LNCaP clone FGC (cell line): ENCODE measurements at regions not wholly inside any gene's neighbourhood (a gene's known extent, or its start where the extent isn't known, plus 50 kb on each side); places are given as distances from the start of the nearest gene placed in this dataset.

Experiments
- DNase-seq: peaks from one replicate; pipeline ENCODE4 v3.0.0-alpha.2; 2011; ENCODE audit warnings: low read depth
- H3K4me3 ChIP-seq: 2 replicates; pipeline ENCODE4 v1.5.1; 2011; ENCODE audit warnings: mild to moderate bottlenecking, low read depth, low read length, control low read depth
- TF ChIP-seq, protein P1 (sequence below): IDR thresholded peaks from 2 replicates; pipeline ENCODE4 v1.5.1; 2012; ENCODE audit warnings: mild to moderate bottlenecking; ENCODE audit not compliant: control insufficient read depth, insufficient read depth; ENCODE audit errors: extremely low read depth

DNA sequence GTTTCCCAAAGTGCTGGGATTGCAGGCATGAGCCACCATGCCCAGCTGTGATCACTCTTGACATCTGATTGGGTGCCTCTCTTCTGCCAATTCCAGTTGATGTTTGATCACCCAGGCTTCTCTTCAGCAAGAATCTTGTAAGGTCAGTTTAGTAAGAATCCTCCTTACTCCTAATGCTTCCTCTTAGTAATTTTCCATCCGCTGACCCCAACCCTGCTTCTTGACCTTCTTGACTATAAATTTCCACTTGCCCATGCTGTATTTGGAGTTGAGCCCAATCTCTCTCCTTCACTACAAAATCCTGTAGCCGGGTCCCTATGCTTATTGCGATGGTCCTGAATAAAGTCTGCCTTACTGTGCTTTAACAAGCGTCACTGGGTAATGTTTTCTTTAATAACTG is 75.4 kb downstream of the DDIT4L start:
- DNase-seq, result no peak
- TF ChIP-seq, protein P1, sequence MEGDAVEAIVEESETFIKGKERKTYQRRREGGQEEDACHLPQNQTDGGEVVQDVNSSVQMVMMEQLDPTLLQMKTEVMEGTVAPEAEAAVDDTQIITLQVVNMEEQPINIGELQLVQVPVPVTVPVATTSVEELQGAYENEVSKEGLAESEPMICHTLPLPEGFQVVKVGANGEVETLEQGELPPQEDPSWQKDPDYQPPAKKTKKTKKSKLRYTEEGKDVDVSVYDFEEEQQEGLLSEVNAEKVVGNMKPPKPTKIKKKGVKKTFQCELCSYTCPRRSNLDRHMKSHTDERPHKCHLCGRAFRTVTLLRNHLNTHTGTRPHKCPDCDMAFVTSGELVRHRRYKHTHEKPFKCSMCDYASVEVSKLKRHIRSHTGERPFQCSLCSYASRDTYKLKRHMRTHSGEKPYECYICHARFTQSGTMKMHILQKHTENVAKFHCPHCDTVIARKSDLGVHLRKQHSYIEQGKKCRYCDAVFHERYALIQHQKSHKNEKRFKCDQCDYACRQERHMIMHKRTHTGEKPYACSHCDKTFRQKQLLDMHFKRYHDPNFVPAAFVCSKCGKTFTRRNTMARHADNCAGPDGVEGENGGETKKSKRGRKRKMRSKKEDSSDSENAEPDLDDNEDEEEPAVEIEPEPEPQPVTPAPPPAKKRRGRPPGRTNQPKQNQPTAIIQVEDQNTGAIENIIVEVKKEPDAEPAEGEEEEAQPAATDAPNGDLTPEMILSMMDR, result no peak
- no peak overlapping the region for H3K4me3 ChIP-seq

- TF ChIP-seq, protein P1, result no peak
- no peak for DNase-seq
- H3K4me3 ChIP-seq, result no peak overlapping the region
Observed at GRCh38 chr4:100113732-100114131, 76.5 kb downstream of the DDIT4L start.

DNA sequence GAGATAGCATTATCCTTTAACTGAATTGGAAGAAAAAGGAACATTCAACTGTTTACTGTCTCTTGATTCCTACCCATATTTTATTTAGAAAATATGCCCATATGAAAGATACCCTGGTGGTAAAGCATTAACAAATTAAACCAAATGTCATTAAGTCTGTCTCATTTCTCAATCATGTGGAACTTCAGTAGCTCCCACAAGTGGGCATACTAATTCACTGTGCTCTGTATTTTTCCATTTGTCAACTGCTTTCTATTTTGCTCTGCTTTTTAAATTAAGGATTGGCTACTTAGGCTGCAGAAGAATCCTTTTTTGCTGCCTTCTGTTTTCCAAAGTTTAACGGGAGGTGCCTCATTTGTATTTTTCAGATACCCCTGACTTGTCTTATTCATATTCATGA is 77.2 kb downstream of the DDIT4L start:
- TF ChIP-seq, protein P1, result no peak
- no peak for DNase-seq
- H3K4me3 ChIP-seq, result no peak overlapping the region

DNA sequence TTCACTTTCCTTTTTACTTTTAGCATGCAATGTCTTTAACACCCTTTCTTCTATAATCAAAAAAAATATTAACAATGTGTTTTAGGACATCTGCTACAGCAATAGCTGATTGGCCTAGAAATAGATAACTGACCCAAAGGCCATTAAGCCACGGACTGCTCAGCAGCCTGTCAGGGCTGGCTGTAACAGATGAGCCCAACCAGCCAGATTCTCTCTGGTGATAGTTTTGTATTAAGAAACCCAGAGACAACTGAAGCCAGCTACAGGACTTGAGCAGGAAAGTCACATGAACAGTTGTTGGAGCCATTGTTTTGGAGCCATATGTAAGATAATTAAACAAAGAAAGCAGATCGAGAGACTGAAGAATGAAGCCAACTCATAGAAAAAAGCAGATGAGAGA is 80.3 kb downstream of the DDIT4L start:
- H3K4me3 ChIP-seq, result no peak overlapping the region
- TF ChIP-seq, protein P1, result no peak
- no peak for DNase-seq

DNA sequence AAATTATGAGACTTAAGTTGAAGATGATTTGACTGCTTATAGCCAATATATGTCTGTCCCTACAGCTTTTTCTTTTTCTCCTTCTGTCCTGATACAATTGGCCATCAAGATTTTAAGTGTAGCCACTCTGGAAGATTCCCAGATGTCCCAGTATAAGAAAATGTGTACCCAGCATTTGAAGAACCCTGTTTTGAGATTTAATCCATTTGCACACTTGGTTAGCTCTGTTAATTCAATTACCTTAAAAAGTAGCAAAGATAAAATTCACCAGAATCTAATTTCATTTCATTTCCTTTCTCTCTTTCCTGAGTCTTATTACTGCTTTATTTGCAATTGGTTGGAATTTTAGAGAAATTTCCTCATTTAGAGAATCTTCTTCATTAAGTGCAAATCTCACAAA is 81.4 kb downstream of the DDIT4L start:
- no peak for DNase-seq
- TF ChIP-seq, protein P1, result no peak
- no peak overlapping the region for H3K4me3 ChIP-seq

GRCh38 chr4:100106982-100107381 is 83.3 kb downstream of the DDIT4L start:
- TF ChIP-seq, protein P1, result no peak
- no peak overlapping the region for H3K4me3 ChIP-seq
- DNase-seq, result no peak

- no peak overlapping the region for H3K4me3 ChIP-seq
- TF ChIP-seq, protein P1, result no peak
- DNase-seq, result no peak
Observed at GRCh38 chr4:100103671-100104070, 86.6 kb downstream of the DDIT4L start.
